Activated naive CD4-positive, alpha-beta T cell treated with anti-CD3 and anti-CD28 coated beads, Interleukin-2, amount 10 ng/mL, durations not matched to agents 7 days and 5 days (primary cell): ENCODE measurements at regions not wholly inside any gene's neighbourhood (a gene's known extent, or its start where the extent isn't known, plus 50 kb on each side); places are given as distances from the start of the nearest gene placed in this dataset.
"Not testable (repeated sequence)": the region's sequence is repeated elsewhere in the genome, so short reads cannot be mapped to it uniquely, and the experiment has no call there.

Experiments
- CTCF ChIA-PET: fragments of 350-600 bp; sonication (Branson Sonifier 250); formaldehyde crosslinking; loops from one replicate; lab custom pipeline; 2021; ENCODE audit warnings: antibody characterized with exemption; lab: Charles Lee
- DNase-seq: peaks from one replicate; pipeline ENCODE4 v3.0.0-alpha.2; 2020
- H3K27ac Mint-ChIP-seq: one replicate; pipeline ENCODE4 v1.8.0; 2021; ENCODE audit warnings: mild to moderate bottlenecking, moderate library complexity, mixed read lengths
- H3K27me3 Mint-ChIP-seq: one replicate; pipeline ENCODE4 v1.8.0; 2021; ENCODE audit warnings: mild to moderate bottlenecking, mixed read lengths
- H3K36me3 Mint-ChIP-seq: one replicate; pipeline ENCODE4 v1.8.0; 2021; ENCODE audit warnings: mixed read lengths
- H3K4me1 Mint-ChIP-seq: one replicate; pipeline ENCODE4 v1.8.0; 2021; ENCODE audit warnings: mixed read lengths
- H3K4me3 Mint-ChIP-seq: one replicate; pipeline ENCODE4 v1.8.0; 2021; ENCODE audit warnings: mild to moderate bottlenecking, moderate library complexity, mixed read lengths
- H3K9me3 Mint-ChIP-seq: one replicate; pipeline ENCODE4 v1.8.0; 2021; ENCODE audit warnings: mixed read lengths

DNA sequence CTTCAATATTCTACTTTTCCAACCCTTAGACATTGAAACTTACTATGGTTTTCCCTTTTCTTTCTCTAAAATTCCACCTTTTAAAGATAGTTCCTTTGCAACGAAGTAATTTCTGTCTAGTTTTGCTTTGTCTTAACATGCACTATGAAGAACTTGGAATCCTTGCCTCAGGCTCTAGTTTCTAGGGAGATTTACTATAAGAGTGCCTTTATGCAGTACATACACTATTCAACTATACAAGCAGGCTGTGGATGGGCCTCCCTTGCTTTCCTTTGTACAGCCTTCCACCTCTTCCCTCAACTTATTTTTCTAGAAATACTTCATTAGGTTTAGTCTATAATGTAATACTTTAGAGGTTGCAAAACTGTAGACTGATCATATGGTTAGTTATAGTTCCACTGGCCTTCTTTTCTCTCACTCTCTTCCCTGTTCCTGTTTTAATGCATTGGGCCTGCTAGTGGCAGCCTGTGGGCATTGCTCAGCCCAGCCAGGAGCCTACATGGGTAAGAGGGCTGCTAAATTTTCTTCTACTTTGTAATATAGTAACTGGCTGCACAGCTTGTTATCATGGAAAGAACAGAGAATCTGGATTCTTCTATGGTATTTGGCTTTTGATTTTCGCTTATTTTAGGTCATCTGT is 100.2 kb downstream of the C11orf87 start:
- Mint-ChIP-seq H3K4me3 (no peak overlapping the region), H3K4me1 (no peaks in the 10 kb centered on the region), H3K27me3 (no peaks in the 10 kb centered on the region), H3K36me3 (no peaks in the 10 kb centered on the region), H3K9me3 (peaks cover 2% of the 10 kb centered on the region), H3K27ac (no peak overlapping the region)
- CTCF ChIA-PET: no interaction called here
- no peak for DNase-seq

GRCh38 chr11:109525636-109526035 is 103.6 kb downstream of the C11orf87 start:
- H3K4me3 Mint-ChIP-seq, DNase-seq, H3K36me3 Mint-ChIP-seq, H3K9me3 Mint-ChIP-seq, H3K4me1 Mint-ChIP-seq, H3K27me3 Mint-ChIP-seq, H3K27ac Mint-ChIP-seq, CTCF ChIA-PET: not testable (repeated sequence)

- peaks cover 2% of the 10 kb centered on the region for H3K9me3 Mint-ChIP-seq
- H3K27ac Mint-ChIP-seq: no peak overlapping the region
- H3K4me3 Mint-ChIP-seq: no peak overlapping the region
- H3K36me3 Mint-ChIP-seq: no peaks in the 10 kb centered on the region
- no peaks in the 10 kb centered on the region for H3K4me1 Mint-ChIP-seq
- no peak for DNase-seq
- CTCF ChIA-PET: no interaction called here
- H3K27me3 Mint-ChIP-seq: no peaks in the 10 kb centered on the region
These were observed 104.1 kb downstream of the C11orf87 start for GRCh38 chr11:109526061-109526460.

GRCh38 chr11:109526931-109527330 is 104.9 kb downstream of the C11orf87 start:
- Mint-ChIP-seq H3K36me3 (no peaks in the 10 kb centered on the region), H3K4me1 (no peaks in the 10 kb centered on the region), H3K9me3 (peaks cover 2% of the 10 kb centered on the region), H3K27me3 (no peaks in the 10 kb centered on the region), H3K4me3 (no peak overlapping the region), H3K27ac (no peak overlapping the region)
- CTCF ChIA-PET: no interaction called here
- no peak for DNase-seq

DNA sequence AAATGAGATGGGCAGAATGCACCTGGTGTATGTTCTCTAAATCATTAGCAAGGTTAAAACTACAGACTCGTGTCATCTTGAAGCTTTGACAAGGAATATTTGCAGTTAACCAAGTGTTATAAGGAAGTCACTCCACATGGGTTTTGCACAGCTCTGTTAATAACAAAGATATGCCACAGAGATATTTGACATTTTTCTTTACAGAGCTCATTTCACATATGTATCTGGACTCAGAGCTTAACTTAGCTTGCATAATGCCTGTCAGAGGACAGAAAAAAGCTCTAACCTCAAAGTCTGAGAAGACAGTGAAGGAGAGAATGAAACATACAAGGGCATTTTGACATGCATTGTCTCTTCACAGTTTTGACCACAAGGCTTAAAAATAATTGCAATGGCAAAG is 105.5 kb downstream of the C11orf87 start:
- H3K4me3 Mint-ChIP-seq: no peak overlapping the region
- no peak overlapping the region for H3K27ac Mint-ChIP-seq
- no peaks in the 10 kb centered on the region for H3K27me3 Mint-ChIP-seq
- CTCF ChIA-PET: no interaction called here
- no peak for DNase-seq
- peaks cover 2% of the 10 kb centered on the region for H3K9me3 Mint-ChIP-seq
- H3K4me1 Mint-ChIP-seq: no peaks in the 10 kb centered on the region
- no peaks in the 10 kb centered on the region for H3K36me3 Mint-ChIP-seq

DNA sequence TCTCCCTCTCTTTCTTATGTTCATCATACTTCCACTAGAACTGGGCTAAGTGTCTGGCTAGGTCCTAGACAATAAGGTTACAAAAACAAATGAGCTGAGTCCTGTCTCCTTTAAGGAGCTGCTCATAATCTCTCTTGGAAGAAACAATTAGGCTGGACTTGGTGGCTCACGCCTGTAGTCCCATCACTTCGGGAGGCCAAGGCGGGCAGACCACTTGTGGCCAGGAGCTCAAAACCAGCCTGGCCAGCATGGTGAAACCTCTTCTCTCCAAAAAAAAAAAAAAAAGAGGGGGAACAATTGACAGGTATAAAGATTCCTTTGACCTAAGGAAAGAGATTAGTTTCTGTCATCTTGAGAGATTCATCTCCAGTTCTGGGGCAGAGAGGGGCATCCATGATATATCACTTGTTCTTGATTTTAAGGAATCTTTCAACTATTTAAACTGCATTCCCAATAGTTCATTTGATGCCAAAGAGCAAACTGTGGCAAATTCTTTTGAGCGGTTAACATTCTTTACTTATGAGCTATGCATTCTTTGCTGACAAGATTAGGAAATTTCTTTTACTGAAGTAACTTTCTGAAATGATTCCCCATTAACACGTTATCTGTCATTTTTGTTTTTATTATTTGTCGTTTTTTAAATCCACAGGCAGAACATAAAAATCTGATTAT is 125.5 kb downstream of the C11orf87 start:
- peaks cover 6% of the 10 kb centered on the region for H3K9me3 Mint-ChIP-seq
- H3K4me1 Mint-ChIP-seq: no peaks in the 10 kb centered on the region
- H3K27me3 Mint-ChIP-seq: no peaks in the 10 kb centered on the region
- CTCF ChIA-PET: no interaction called here
- no peaks in the 10 kb centered on the region for H3K36me3 Mint-ChIP-seq
- H3K4me3 Mint-ChIP-seq: no peak overlapping the region
- no peak for DNase-seq
- no peak overlapping the region for H3K27ac Mint-ChIP-seq

- H3K9me3 Mint-ChIP-seq: peaks cover 6% of the 10 kb centered on the region
- H3K27ac Mint-ChIP-seq: no peak overlapping the region
- no peaks in the 10 kb centered on the region for H3K4me1 Mint-ChIP-seq
- no peaks in the 10 kb centered on the region for H3K36me3 Mint-ChIP-seq
- CTCF ChIA-PET: no interaction called here
- DNase-seq: no peak
- H3K4me3 Mint-ChIP-seq: no peak overlapping the region
- H3K27me3 Mint-ChIP-seq: no peaks in the 10 kb centered on the region
These were observed 130.4 kb downstream of the C11orf87 start for GRCh38 chr11:109552376-109552775.

DNA sequence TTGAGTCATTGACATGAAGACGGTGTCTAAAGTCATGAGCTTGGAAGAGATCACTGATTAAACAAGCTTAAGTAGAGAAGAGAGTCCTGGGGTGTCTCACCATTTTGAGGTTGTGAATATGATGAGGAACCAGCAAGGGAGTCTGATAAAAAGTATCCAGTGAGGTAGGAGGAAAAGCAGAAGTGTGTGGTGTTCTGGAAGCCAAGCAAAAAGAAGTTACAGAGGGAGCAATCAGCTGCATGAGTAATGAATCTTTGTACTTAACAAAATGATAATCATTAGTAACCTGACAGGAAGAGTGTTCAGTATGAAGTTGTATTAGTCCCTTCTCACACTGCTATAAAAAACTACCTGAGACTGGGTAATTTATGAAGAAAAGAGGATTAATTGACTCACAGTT is 131.3 kb downstream of the C11orf87 start:
- H3K4me3 Mint-ChIP-seq: no peak overlapping the region
- peaks cover 7% of the 10 kb centered on the region for H3K9me3 Mint-ChIP-seq
- no peaks in the 10 kb centered on the region for H3K27me3 Mint-ChIP-seq
- no peaks in the 10 kb centered on the region for H3K4me1 Mint-ChIP-seq
- no peak overlapping the region for H3K27ac Mint-ChIP-seq
- no peak for DNase-seq
- CTCF ChIA-PET: no interaction called here
- H3K36me3 Mint-ChIP-seq: no peaks in the 10 kb centered on the region

GRCh38 chr11:109554951-109555350 is 133.0 kb downstream of the C11orf87 start:
- H3K4me1 Mint-ChIP-seq: no peaks in the 10 kb centered on the region
- no peaks in the 10 kb centered on the region for H3K36me3 Mint-ChIP-seq
- no peak overlapping the region for H3K4me3 Mint-ChIP-seq
- no peak for DNase-seq
- no peaks in the 10 kb centered on the region for H3K27me3 Mint-ChIP-seq
- H3K9me3 Mint-ChIP-seq: peaks cover 7% of the 10 kb centered on the region
- no peak overlapping the region for H3K27ac Mint-ChIP-seq
- CTCF ChIA-PET: no interaction called here

DNA sequence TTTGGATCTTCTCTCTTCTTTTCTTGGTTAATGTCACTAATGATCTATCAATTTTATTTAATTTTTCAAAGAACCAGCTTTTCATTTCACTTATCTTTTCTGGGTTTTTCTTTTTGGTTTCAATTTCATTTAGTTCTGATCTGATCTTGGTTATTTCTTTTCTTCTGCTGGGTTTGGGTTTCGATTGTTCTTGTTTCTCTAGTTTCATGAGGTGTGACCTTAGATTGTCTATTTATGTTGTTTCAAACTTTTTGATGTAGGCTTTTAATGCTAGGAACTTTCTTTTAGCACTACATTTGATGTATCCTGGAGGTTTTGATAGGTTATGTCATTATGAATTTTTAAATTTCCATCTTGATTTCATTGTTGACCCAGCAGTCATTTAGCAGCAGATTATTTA is 142.3 kb downstream of the C11orf87 start:
- Mint-ChIP-seq H3K4me3 (no peak overlapping the region), H3K4me1 (no peaks in the 10 kb centered on the region), H3K27me3 (no peaks in the 10 kb centered on the region), H3K27ac (no peak overlapping the region), H3K36me3 (no peaks in the 10 kb centered on the region), H3K9me3 (peaks cover 12% of the 10 kb centered on the region)
- DNase-seq: no peak
- CTCF ChIA-PET: no interaction called here

DNA sequence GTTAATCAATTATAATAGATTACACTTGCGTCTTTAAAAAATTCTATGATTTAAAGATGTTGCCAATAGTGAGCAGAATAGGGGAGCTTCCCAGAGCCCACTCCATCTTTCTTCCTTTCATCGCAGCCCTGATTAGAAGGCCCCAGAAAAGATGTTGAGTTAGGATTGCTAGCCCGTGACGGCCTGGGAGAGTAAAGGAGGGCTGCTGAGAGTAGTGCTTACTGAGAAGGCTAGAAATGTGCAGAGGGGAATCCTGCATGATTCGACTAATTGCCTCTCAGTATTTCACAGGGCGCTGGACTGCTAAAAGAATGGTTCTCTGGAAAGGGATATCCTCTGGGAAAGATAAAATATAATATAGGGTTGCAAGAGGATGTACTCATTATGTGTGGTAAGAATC is 160.5 kb downstream of the C11orf87 start:
- Mint-ChIP-seq H3K27me3 (no peaks in the 10 kb centered on the region), H3K4me3 (no peak overlapping the region), H3K9me3 (peaks cover 6% of the 10 kb centered on the region), H3K27ac (no peak overlapping the region), H3K36me3 (no peaks in the 10 kb centered on the region), H3K4me1 (no peaks in the 10 kb centered on the region)
- CTCF ChIA-PET: no interaction called here
- DNase-seq: no peak

DNA sequence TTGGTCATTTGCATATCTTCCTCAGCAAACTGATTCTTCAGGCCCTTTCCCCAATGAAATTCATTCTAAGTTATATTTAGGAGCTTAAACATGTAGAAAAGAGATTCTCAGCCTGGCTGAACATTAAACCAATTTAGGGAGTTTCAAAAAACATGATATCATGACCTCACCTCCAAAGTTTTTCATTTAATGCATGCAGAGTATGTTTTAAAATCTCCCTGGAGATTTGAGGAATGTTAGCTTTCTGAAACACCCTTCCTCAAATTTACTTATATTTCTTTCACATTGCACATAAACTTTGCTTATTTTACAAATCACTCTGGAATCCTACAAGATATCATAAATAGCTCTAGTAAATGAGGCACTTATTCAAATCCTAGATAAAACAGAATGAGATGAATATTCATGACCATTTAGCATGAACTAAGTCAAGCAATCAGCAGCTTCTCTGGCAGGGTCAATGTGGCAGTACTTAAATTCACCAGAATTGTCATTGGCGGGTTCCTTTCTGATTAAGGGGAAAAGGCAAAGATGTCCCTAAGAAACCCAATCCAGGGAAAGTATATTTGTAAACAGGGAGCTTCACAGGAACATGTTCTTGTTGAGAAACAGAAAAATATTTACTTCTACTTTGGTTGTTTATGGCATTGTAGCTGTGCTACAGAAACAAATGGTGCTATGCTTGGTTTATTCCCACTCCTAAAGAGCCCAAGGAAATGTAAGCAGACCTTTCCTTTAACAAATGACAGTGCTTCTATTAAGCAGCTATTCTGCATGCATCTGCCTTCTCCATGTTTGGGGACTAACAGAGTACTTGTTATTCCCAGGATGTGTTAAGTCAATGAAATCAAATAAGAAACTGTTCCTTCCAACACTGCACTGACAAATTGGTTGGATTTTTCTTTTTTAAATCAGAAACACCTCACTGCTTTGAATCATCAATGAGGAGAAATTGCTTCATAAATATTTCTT is 162.3 kb downstream of the C11orf87 start:
- CTCF ChIA-PET: no interaction called here

DNA sequence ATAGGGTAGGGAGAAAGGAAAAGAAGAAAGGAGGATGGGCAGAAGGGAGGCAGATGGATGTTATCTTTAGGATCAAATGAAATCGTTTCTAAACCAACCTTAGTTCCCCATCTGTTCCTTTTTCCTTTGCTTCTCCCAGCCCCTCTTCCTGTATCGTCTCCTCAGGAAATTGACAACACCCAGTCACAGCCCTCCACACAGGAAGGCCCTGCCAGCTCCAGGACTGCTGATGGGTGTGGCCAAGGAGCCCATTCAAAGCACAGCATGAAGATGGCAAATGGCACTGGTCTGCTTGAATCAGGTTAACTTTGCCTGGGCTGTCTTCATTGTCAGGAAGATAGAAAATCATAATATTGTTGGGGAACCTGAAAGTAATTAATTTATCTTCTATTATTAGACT is 164.8 kb downstream of the C11orf87 start:
- H3K4me3 Mint-ChIP-seq: no peak overlapping the region
- DNase-seq: no peak
- no peaks in the 10 kb centered on the region for H3K4me1 Mint-ChIP-seq
- H3K27me3 Mint-ChIP-seq: no peaks in the 10 kb centered on the region
- H3K27ac Mint-ChIP-seq: no peak overlapping the region
- CTCF ChIA-PET: no interaction called here
- no peaks in the 10 kb centered on the region for H3K36me3 Mint-ChIP-seq
- peaks cover 2% of the 10 kb centered on the region for H3K9me3 Mint-ChIP-seq

More for the DNA sequence above, 162.3 kb downstream of the C11orf87 start:
- H3K4me3 Mint-ChIP-seq: no peak overlapping the region
- peaks cover 3% of the 10 kb centered on the region for H3K9me3 Mint-ChIP-seq
- no peak for DNase-seq
- no peak overlapping the region for H3K27ac Mint-ChIP-seq
- no peaks in the 10 kb centered on the region for H3K4me1 Mint-ChIP-seq
- H3K36me3 Mint-ChIP-seq: no peaks in the 10 kb centered on the region
- no peaks in the 10 kb centered on the region for H3K27me3 Mint-ChIP-seq

GRCh38 chr11:109590782-109591181 is 168.8 kb downstream of the C11orf87 start:
- DNase-seq: no peak
- no peaks in the 10 kb centered on the region for H3K36me3 Mint-ChIP-seq
- H3K27ac Mint-ChIP-seq: no peak overlapping the region
- H3K4me1 Mint-ChIP-seq: no peaks in the 10 kb centered on the region
- no peak overlapping the region for H3K4me3 Mint-ChIP-seq
- H3K9me3 Mint-ChIP-seq: peaks cover 2% of the 10 kb centered on the region
- CTCF ChIA-PET: no interaction called here
- no peaks in the 10 kb centered on the region for H3K27me3 Mint-ChIP-seq
